CD4-positive, alpha-beta memory T cell (primary cell): ENCODE measurements at regions not wholly inside any gene's neighbourhood (a gene's known extent, or its start where the extent isn't known, plus 50 kb on each side); places are given as distances from the start of the nearest gene placed in this dataset.
"Not testable (repeated sequence)": the region's sequence is repeated elsewhere in the genome, so short reads cannot be mapped to it uniquely, and the experiment has no call there.

Experiments
- CTCF ChIA-PET: fragments of 350-600 bp; sonication (Branson Sonifier 250); formaldehyde crosslinking; loops from one replicate; lab custom pipeline; 2021; ENCODE audit warnings: inconsistent platforms; ENCODE audit not compliant: partially characterized antibody; lab: Charles Lee
- POLR2A ChIA-PET: fragments of 350-600 bp; sonication (Branson Sonifier 250); formaldehyde crosslinking; loops from one replicate; lab custom pipeline; 2021; ENCODE audit not compliant: partially characterized antibody; lab: Charles Lee
- DNase-seq, 5 donors: peaks; one replicate each; pipeline versions ENCODE4 v3.0.0 to v3.0.0-alpha.2; 2020 to 2022; ENCODE audit warnings: mixed read lengths in 1 of 5
- H3K27ac ChIP-seq: one replicate; pipeline ENCODE4 v1.7.0; 2013; ENCODE audit warnings: low read depth, low read length
- H3K27me3 ChIP-seq: 2 replicates; pipeline ENCODE4 v1.7.0; 2013; ENCODE audit warnings: mild to moderate bottlenecking, low read length, moderate library complexity; ENCODE audit not compliant: insufficient read depth
- H3K36me3 ChIP-seq: 2 replicates; pipeline ENCODE4 v1.7.0; 2013; ENCODE audit warnings: mild to moderate bottlenecking, low read length, moderate library complexity; ENCODE audit not compliant: insufficient read depth
- H3K4me1 ChIP-seq: 2 replicates; pipeline ENCODE4 v1.7.0; 2013; ENCODE audit warnings: mild to moderate bottlenecking, low read length, moderate library complexity; ENCODE audit not compliant: insufficient read depth
- H3K4me3 ChIP-seq, 2 donors: one replicate each; pipeline ENCODE4 v1.7.0; 2013; ENCODE audit warnings: low read length in 2 of 2, mild to moderate bottlenecking in 1 of 2
- H3K9me3 ChIP-seq, 2 donors: one replicate each; pipeline ENCODE4 v1.7.0; 2013; ENCODE audit warnings: low read length in 2 of 2, control low read depth in 1 of 2; ENCODE audit not compliant: control insufficient read depth in 1 of 2
- H3K27ac Mint-ChIP-seq, 7 donors: one replicate each; pipeline ENCODE4 v1.8.0; 2020 to 2021; ENCODE audit warnings: mixed read lengths in 7 of 7, mild to moderate bottlenecking in 6 of 7, inconsistent platforms in 3 of 7, moderate library complexity in 3 of 7
- H3K27me3 Mint-ChIP-seq, 2 donors: one replicate each; pipeline ENCODE4 v1.8.0; 2020 to 2021; ENCODE audit warnings: mixed read lengths in 2 of 2
- H3K36me3 Mint-ChIP-seq, 2 donors: one replicate each; pipeline ENCODE4 v1.8.0; 2020 to 2021; ENCODE audit warnings: mixed read lengths in 2 of 2, inconsistent platforms in 1 of 2, mild to moderate bottlenecking in 1 of 2
- H3K4me1 Mint-ChIP-seq, 4 donors: one replicate each; pipeline ENCODE4 v1.8.0; 2020 to 2021; ENCODE audit warnings: mixed read lengths in 4 of 4, mild to moderate bottlenecking in 1 of 4
- H3K4me3 Mint-ChIP-seq, 8 donors: one replicate each; pipeline ENCODE4 v1.8.0; 2020 to 2021; ENCODE audit warnings: mixed read lengths in 8 of 8, mild to moderate bottlenecking in 7 of 8, moderate library complexity in 6 of 8, inconsistent platforms in 3 of 8
- H3K9me3 Mint-ChIP-seq, 8 donors: one replicate each; pipeline ENCODE4 v1.8.0; 2020 to 2021; ENCODE audit warnings: mixed read lengths in 8 of 8, mild to moderate bottlenecking in 5 of 8, inconsistent platforms in 3 of 8, moderate library complexity in 1 of 8
- intact Hi-C: fragments of 100-400 bp; cut with micrococcal nuclease; formaldehyde crosslinking; loops from one replicate; pipeline ENCODE4 v1.15.1; 2023

GRCh38 chr3:176326894-176327490 lies 870.3 kb downstream of the TBL1XR1 start:
- DNase-seq, H3K27ac Mint-ChIP-seq, CTCF ChIA-PET, H3K4me1 Mint-ChIP-seq, intact Hi-C loops, H3K27me3 ChIP-seq, H3K4me3 Mint-ChIP-seq, H3K36me3 ChIP-seq, H3K27me3 Mint-ChIP-seq, H3K36me3 Mint-ChIP-seq, H3K4me1 ChIP-seq, H3K27ac ChIP-seq, H3K4me3 ChIP-seq, H3K9me3 ChIP-seq, POLR2A ChIA-PET: not testable (repeated sequence)
- peaks cover 0 to 12% (median 3%) of the 10 kb centered on the region in 8 donors for H3K9me3 Mint-ChIP-seq

- H3K4me1 Mint-ChIP-seq, POLR2A ChIA-PET, H3K36me3 Mint-ChIP-seq, H3K36me3 ChIP-seq, CTCF ChIA-PET, H3K4me1 ChIP-seq, H3K4me3 ChIP-seq, DNase-seq, H3K27ac ChIP-seq, H3K4me3 Mint-ChIP-seq, H3K9me3 ChIP-seq, H3K27ac Mint-ChIP-seq, H3K27me3 Mint-ChIP-seq, intact Hi-C loops, H3K27me3 ChIP-seq: not testable (repeated sequence)
- H3K9me3 Mint-ChIP-seq: peaks cover 0 to 12% (median 3%) of the 10 kb centered on the region in 8 donors
Observed at GRCh38 chr3:176321532-176321931, 875.8 kb downstream of the TBL1XR1 start.

- no peak for DNase-seq
- no peak overlapping the region for H3K4me3 ChIP-seq
- H3K27ac ChIP-seq: no peak overlapping the region
- H3K36me3 Mint-ChIP-seq: no peaks in the 10 kb centered on the region
- CTCF ChIA-PET: no interaction called here
- H3K36me3 ChIP-seq: no peaks in the 10 kb centered on the region
- H3K4me1 Mint-ChIP-seq: no peaks in the 10 kb centered on the region
- no peaks in the 10 kb centered on the region for H3K27me3 Mint-ChIP-seq
- no peaks in the 10 kb centered on the region for H3K27me3 ChIP-seq
- H3K4me1 ChIP-seq: no peaks in the 10 kb centered on the region
- H3K4me3 Mint-ChIP-seq: no peak overlapping the region
- intact Hi-C loops: no loop called here
- H3K9me3 Mint-ChIP-seq: peaks cover 0 to 10% (median 3%) of the 10 kb centered on the region in 8 donors
- POLR2A ChIA-PET: no interaction called here
- H3K9me3 ChIP-seq: no peaks in the 10 kb centered on the region
- no peak overlapping the region for H3K27ac Mint-ChIP-seq
Observed at GRCh38 chr3:176321099-176321498, 876.2 kb downstream of the TBL1XR1 start.

- intact Hi-C loops: no loop called here
- DNase-seq: no peak
- Histone ChIP-seq H3K36me3 (no peaks in the 10 kb centered on the region), H3K27me3 (no peaks in the 10 kb centered on the region), H3K9me3 (no peaks in the 10 kb centered on the region), H3K4me1 (no peaks in the 10 kb centered on the region), H3K27ac (no peak overlapping the region), H3K4me3 (no peak overlapping the region)
- no peak overlapping the region for H3K27ac Mint-ChIP-seq
- peaks cover 0 to 4% (median 3%) of the 10 kb centered on the region in 8 donors for H3K9me3 Mint-ChIP-seq
- ChIA-PET CTCF (no interaction called here), POLR2A (no interaction called here)
- H3K4me1 Mint-ChIP-seq: no peaks in the 10 kb centered on the region
- no peaks in the 10 kb centered on the region for H3K36me3 Mint-ChIP-seq
- H3K27me3 Mint-ChIP-seq: no peaks in the 10 kb centered on the region
- H3K4me3 Mint-ChIP-seq: no peak overlapping the region
Observed at GRCh38 chr3:176313426-176313825, 883.9 kb downstream of the TBL1XR1 start.

GRCh38 chr3:176310641-176311040 lies 886.6 kb downstream of the TBL1XR1 start:
- no peak for DNase-seq
- Mint-ChIP-seq H3K27ac (no peak overlapping the region), H3K27me3 (no peaks in the 10 kb centered on the region), H3K4me3 (no peak overlapping the region), H3K4me1 (no peaks in the 10 kb centered on the region), H3K9me3 (peaks cover 0 to 4% (median 3%) of the 10 kb centered on the region in 8 donors), H3K36me3 (no peaks in the 10 kb centered on the region)
- H3K9me3 ChIP-seq: no peaks in the 10 kb centered on the region
- intact Hi-C loops: no loop called here
- ChIA-PET POLR2A (no interaction called here), CTCF (no interaction called here)
- no peaks in the 10 kb centered on the region for H3K4me1 ChIP-seq
- H3K4me3 ChIP-seq: no peak overlapping the region
- no peaks in the 10 kb centered on the region for H3K36me3 ChIP-seq
- no peak overlapping the region for H3K27ac ChIP-seq
- no peaks in the 10 kb centered on the region for H3K27me3 ChIP-seq

- Mint-ChIP-seq H3K27ac (no peak overlapping the region), H3K4me1 (no peaks in the 10 kb centered on the region), H3K9me3 (peaks cover 0 to 9% (median 0%) of the 10 kb centered on the region in 8 donors), H3K4me3 (no peak overlapping the region), H3K36me3 (no peaks in the 10 kb centered on the region), H3K27me3 (no peaks in the 10 kb centered on the region)
- Histone ChIP-seq H3K4me3 (no peak overlapping the region), H3K27me3 (no peaks in the 10 kb centered on the region), H3K36me3 (no peaks in the 10 kb centered on the region), H3K27ac (no peak overlapping the region), H3K9me3 (no peaks in the 10 kb centered on the region), H3K4me1 (no peaks in the 10 kb centered on the region)
- intact Hi-C loops: no loop called here
- ChIA-PET POLR2A (no interaction called here), CTCF (no interaction called here)
- no peak for DNase-seq
Observed at GRCh38 chr3:176302271-176302670, 895.0 kb downstream of the TBL1XR1 start.

GRCh38 chr3:176296066-176296597 lies 901.1 kb downstream of the TBL1XR1 start:
- H3K27ac Mint-ChIP-seq: no peak overlapping the region
- H3K4me3 ChIP-seq: no peak overlapping the region
- POLR2A ChIA-PET: no interaction called here
- H3K27me3 Mint-ChIP-seq: no peaks in the 10 kb centered on the region
- H3K27ac ChIP-seq: no peak overlapping the region
- H3K9me3 Mint-ChIP-seq: peaks cover 0 to 15% (median 6%) of the 10 kb centered on the region in 8 donors
- intact Hi-C loops: no loop called here
- no peaks in the 10 kb centered on the region for H3K27me3 ChIP-seq
- no peaks in the 10 kb centered on the region for H3K36me3 Mint-ChIP-seq
- no peak for DNase-seq
- H3K4me1 Mint-ChIP-seq: no peaks in the 10 kb centered on the region
- no peaks in the 10 kb centered on the region for H3K9me3 ChIP-seq
- H3K36me3 ChIP-seq: no peaks in the 10 kb centered on the region
- H3K4me3 Mint-ChIP-seq: no peak overlapping the region
- H3K4me1 ChIP-seq: no peaks in the 10 kb centered on the region
- CTCF ChIA-PET: no interaction called here
